A549 (cell line): ENCODE measurements at regions not wholly inside any gene's neighbourhood (a gene's known extent, or its start where the extent isn't known, plus 50 kb on each side); places are given as distances from the start of the nearest gene placed in this dataset.

Experiments used
- CTCF ChIP-seq: fragments of >200 bp; sonication (Bioruptor Twin); formaldehyde crosslinking; IDR thresholded peaks from 3 replicates; pipeline ENCODE4 v1.5.1; 2016
- MAFK ChIP-seq: fragments of 450-650 bp; IDR thresholded peaks from 2 replicates; pipeline ENCODE4 v1.6.1; 2014; ENCODE audit not compliant: partially characterized antibody
- ZFP36 ChIP-seq: fragments of 450-650 bp; IDR thresholded peaks from 2 replicates; pipeline ENCODE4 v1.6.1; 2014; ENCODE audit warnings: borderline replicate concordance; ENCODE audit not compliant: partially characterized antibody

DNA sequence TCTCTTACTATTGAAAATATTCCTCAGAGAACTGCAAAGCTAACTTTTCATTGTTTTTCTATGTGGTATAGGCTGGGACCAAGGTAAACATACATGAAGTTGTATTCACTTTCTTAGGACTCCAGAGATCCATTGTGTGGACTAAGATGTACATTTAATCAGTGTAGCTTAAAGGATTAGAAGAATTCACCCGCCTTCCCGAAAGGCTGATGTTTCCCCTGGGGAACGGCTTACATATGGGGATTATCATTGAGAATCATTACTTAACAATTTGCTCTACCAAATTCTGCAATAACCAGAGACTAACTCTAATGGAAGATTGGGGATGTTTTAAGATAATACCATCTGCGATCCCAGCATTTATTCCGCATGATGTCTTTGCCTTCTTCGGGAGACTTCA is 257.1 kb upstream of the KIAA1217 start:
- TF ChIP-seq CTCF (no peak), ZFP36 (no peak), MAFK (no peak)
